ENCODE measurements at regions not wholly inside any gene's neighbourhood (a gene's known extent, or its start where the extent isn't known, plus 50 kb on each side); places are given as distances from the start of the nearest gene placed in this dataset.

GRCh38 chr3:117962750-117963149 is 1071.9 kb downstream of the IGSF11 start:
- TF ChIP-seq CTCF (IDR thresholded peaks at IDR 0.05) = no peak
- TF ChIP-seq EP300 (IDR thresholded peaks at IDR 0.05) = no peak
- no peak for TF ChIP-seq POLR2AphosphoS5 (IDR thresholded peaks at IDR 0.05)
